GM18526 (cell line): ENCODE measurements at regions not wholly inside any gene's neighbourhood (a gene's known extent, or its start where the extent isn't known, plus 50 kb on each side); places are given as distances from the start of the nearest gene placed in this dataset.

Experiments used
- POLR2A ChIP-seq: IDR thresholded peaks from 3 replicates; pipeline ENCODE4 v1.6.1; 2011; ENCODE audit not compliant: insufficient read length; ENCODE audit errors: extremely low read depth

DNA sequence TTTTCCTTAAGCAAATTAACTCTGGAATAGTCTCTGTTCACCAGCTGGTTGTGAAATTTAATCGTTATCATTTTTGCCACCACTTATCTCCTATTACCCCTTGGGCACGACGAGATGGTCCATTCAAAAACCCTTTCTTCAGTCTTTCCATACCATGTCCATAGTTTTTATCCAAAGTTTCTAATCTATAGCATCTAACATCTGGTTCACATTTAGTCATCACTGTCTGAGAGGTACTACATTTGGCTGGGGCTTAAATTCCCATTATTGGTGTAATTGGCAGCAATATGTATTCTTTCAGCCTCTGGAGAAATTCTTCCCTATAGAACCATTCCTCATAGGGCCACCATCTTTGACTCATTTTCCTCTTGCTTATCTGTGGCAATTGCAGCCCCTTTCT, 163.5 kb downstream of the CCER1 start:
- TF ChIP-seq POLR2A: no peak

DNA sequence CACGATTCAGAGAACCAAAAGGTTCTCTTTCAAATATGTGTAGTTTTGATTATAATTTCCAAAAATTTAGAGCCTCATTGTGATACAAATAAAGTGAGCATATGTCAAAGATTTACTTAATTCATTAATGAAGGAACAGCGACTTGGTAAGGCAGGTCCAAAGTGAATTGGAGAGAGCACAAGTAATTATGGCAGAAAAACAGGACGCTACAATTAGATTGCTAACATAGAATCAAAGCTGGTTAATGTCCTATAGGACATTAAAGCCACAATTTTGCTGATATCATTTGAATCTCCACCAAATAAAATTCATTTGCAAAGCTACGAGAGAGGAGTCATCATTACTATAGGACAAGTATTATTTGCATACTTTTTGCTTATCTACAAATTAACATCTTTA, 164.2 kb downstream of the CCER1 start:
- TF ChIP-seq POLR2A: no peak

DNA sequence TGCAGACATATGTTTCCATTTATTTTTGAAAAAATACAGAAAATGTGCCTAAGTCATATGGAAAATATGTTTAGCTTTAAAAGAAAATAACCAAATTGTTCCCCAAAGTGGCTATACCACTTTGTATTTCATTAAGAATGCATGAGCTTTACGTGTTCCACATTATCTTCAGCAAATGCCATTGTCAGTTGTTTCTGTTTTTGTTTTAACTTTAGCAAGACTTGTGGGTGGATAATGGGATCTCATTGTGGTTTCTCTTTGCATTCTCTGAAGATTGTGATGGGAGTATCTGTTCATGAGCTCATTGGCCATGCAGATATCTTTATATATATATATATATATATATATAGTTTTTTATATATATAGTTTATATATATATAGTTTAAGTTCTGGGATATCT, 181.5 kb downstream of the CCER1 start:
- no peak for TF ChIP-seq POLR2A

GRCh38 chr12:90770861-90771260, 184.1 kb downstream of the CCER1 start:
- no peak for TF ChIP-seq POLR2A

- no peak for TF ChIP-seq POLR2A
Observed at GRCh38 chr12:90757957-90758356, 197.0 kb downstream of the CCER1 start.

GRCh38 chr12:90745211-90745610, 209.8 kb downstream of the CCER1 start:
- no peak for TF ChIP-seq POLR2A

GRCh38 chr12:90741611-90742010, 213.4 kb downstream of the CCER1 start:
- no peak for TF ChIP-seq POLR2A

DNA sequence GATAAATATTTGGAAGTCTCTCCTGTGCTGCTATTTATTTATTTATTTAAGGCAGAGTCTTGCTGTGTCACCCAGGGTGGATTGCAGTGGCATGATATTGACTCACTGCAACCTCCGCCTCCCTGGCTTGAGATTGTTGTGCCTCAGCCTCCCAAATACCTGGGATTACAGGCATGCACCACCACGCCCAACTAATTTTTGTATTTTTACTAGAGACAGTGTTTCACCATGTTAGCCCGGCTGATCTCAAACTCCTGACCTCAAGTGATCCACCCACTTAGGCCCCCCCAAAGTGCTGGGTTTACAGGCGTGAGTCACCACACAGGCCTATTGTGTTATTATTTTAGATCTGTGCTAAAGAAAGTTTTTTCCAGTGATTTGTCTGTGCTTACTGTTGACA, 225.2 kb downstream of the CCER1 start:
- no peak for TF ChIP-seq POLR2A

DNA sequence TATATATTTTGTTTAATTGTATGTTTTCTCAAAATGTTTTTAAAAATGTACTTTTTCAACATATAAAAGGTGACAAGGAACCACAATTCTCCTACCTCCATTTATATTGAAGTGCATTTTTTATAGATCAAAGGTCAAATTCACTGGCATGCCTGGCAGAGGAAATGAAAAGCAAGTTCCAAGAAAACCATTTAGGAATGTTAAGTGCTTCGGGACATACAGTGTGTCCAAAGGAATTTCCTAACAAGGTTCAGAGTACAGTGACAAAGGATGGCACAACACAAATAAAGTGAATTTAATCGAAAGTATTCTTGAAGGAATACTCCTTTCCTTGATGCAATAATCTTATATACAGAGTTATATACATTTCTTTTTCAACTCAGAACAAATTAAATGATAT, 242.3 kb downstream of the CCER1 start:
- TF ChIP-seq POLR2A: no peak

- no peak for TF ChIP-seq POLR2A
Observed at GRCh38 chr12:90710711-90711110, 244.3 kb downstream of the CCER1 start.

- no peak for TF ChIP-seq POLR2A
Observed at GRCh38 chr12:90706036-90706435, 248.9 kb downstream of the CCER1 start.

- TF ChIP-seq POLR2A: no peak
Observed at GRCh38 chr12:90695415-90695814, 259.6 kb downstream of the CCER1 start.

GRCh38 chr12:90690120-90690519, 264.9 kb downstream of the CCER1 start:
- no peak for TF ChIP-seq POLR2A

- no peak for TF ChIP-seq POLR2A
Observed at GRCh38 chr12:90683871-90684270, 271.1 kb downstream of the CCER1 start.

DNA sequence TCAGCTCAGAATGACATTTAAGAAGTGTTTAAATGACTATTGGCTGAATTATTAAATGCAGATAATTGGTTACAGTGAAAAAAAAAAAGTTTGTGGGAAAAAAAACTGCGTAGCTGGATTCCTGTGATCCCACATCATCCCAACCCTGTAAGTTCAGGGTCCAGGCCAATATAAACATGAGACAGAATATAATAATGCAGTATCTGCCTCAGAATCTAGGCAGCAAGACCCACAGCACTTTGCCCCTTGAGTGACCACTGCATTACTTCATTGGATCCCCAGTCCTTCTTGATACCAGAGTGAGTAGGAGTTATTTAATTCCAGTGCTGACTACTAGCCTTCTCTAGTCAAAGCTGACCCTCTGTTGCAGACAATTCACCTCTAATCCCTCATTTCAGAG, 272.6 kb downstream of the CCER1 start:
- no peak for TF ChIP-seq POLR2A

GRCh38 chr12:90679674-90680073, 275.3 kb downstream of the CCER1 start:
- no peak for TF ChIP-seq POLR2A

- no peak for TF ChIP-seq POLR2A
Observed at GRCh38 chr12:90677552-90677951, 277.4 kb downstream of the CCER1 start.

DNA sequence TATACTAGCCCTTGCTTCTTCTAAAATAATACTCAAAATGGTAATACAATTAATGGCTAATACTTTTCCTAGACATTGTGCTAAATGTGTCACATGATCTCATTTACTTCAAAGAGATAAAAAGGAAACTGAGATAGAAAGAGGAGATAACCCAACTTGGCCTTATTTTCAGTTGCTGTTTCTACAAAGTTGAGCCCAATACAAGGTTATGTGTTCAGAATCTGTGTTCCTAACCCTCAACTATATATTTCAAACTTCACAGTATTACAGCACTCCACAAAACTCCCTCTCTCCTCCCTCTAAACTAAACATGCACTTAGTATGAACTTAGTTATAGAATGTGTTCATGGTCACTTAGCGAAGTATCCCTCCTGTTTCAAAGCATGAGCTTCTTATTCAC, 277.9 kb downstream of the CCER1 start:
- no peak for TF ChIP-seq POLR2A
